GM19035 (cell line): ENCODE measurements at regions not wholly inside any gene's neighbourhood (a gene's known extent, or its start where the extent isn't known, plus 50 kb on each side); places are given as distances from the start of the nearest gene placed in this dataset.
A peak's percentile ranks its signal among the peaks of the same experiment; 100 is the strongest.

ENCODE experiments used
- ATAC-seq: cut with Tn5 transposase; IDR thresholded peaks from one replicate; pipeline ENCODE4 v1.9.1; 2021; ENCODE audit not compliant: unreplicated experiment

DNA sequence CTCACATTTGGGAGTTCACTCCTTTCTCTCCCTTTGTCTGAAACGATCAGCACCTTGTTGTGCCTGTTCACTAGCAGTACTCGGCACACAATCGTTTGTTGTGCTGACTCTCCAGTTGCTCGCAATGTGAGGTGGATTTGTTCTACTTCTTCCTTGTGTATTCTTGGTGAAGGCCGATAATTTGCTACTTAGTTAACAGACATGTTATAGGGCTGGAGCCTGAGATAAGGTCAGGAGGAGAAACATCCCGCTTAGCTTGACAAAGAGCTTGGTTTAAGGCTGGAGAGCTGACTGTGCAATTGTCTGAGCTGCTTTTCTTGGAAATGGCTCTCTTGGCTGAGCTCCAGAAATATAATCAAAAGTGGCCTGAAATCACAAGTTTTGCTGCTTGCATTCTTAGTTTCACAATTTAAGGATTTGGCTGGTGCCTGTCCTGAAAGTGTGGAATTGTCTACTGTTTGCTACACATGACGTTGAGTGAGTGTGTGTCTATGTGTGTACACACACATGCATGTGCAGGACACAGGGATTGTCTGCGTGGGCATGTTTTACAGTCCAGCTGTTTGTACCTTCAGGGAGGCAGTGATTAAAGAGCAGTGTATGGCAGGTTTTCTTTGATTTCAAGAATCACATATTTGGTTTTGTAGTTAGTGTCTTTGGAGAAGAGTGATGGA is 77.7 kb downstream of the ARF6 start:
- ATAC-seq, result peak; percentile 14

DNA sequence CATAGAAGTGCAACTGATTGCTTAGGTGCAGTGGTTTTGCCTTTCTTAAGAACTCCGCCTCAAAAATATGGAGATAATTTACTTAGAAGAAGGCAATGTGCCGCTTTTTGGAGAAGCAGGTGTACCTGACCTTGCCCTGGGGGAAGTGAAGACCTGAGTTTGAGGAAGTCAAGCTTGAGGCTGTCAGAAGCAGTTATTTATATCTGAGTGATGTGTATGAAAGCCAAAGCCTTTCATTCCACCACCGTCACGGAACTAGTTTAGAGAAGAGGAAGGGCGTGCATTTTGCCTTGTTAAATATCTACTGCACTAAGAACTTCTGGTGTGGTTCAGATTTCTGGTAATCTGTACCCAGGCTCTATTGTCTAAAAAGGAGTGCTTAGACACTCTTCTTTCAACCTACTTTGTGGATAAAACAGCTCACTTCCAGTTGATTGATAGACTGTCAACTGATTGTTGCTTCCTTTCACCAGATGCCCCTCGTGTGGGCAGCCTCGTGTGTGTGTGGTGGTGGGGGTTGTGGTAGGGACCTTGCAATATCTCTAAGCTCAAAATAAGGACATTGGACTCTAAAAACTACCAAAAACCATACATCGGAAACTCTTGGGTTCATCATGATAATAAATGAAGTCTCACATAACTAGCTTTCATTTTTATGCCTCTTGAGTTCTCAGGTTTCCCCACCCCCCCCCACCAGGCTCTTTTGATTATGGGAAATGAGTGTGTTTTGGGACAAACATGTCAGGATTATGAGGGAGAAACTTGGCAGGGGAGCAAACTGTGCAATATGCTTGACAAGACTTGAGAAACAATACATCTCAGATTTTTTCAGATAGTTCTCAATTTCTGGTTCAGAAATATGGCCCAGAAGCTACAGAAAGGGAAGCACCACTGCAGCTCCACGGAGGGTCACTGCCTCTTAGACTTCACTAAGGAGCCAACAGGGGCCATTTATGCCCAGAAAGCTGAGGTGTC is 78.6 kb downstream of the ARF6 start:
- peak; percentile 94 for ATAC-seq

DNA sequence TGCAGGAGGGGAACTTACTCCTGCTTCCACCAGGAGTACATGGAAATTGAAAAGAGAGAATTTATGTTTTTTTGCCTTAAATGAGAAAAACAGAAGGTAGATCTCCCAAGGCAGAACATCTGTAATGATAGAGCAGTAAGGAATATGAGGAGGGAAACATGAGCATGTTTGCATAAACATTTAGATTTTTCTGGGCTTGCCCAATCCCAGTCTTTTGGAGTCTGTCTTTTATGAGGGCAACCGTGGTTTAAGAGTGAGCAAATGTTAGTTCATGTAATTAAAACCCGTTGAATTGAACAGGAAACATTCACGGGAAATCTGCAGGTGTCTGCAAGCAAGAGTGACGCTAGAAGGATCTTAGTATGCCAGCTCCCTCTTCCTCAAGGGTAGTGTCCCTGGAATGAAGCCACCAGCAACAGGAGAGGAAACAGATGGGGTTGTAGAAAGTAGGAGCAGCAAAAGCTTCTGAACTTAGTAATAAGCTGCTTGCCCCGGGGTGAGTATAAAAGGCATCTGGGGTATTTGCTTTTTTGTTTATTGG is 79.3 kb downstream of the ARF6 start:
- ATAC-seq, result no peak

DNA sequence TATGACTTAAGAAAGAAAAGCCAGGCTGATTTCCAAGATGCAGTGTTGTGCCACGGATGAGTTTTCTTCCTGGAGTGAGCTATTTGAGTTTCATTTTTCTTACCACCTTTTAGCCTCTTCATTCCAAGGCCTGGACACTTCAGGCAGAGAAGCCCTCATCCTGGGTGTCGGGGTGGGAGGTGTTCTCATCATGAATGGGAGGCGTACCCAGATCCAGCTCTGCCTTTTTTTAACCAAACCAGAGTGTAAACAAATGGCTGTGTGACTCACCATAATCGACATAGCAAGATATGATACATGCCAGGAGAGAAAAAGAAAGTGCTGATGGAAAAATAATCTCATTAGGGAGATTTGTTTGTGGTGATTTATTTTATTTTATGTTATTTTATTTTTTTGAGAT is 79.9 kb downstream of the ARF6 start:
- ATAC-seq, result no peak

DNA sequence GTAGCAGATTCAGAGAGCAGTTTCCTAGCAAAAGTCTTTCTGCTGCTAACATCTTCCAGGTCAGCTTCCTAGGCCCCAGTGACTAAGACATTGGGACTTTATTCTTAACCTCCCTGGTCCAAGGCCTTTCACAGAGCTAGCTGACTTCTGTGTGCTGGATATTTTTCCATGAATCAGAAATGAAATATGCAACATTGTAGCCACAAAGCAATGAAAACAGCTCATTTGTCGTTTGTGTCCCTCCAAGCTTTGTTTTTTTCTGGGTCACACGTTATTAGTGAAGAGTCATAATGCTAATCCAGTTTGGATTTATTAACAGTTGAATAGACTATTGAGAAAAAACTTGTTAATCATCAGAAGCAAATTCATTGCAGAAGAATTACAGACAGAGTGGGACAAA is 82.4 kb downstream of the ARF6 start:
- no peak for ATAC-seq

DNA sequence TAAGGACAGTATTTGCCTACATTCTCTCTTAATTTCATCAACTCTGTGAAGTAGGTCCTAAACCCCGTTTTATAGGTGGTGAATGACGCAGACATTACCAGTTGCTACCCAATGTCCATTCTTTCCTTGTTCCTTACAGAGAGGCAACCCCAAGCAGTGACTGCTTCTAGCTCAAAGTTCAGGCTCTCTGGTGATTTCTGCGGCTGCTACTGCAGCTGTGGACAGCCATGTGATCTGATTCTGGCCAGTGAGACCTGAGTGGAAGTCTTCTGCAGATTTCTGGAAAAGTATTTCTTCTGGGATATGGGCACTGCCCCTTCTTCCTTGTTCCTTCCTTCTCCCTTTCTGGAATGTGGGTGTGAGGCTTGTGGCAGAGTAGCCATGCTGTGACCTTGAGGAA is 82.9 kb downstream of the ARF6 start:
- ATAC-seq, result no peak

DNA sequence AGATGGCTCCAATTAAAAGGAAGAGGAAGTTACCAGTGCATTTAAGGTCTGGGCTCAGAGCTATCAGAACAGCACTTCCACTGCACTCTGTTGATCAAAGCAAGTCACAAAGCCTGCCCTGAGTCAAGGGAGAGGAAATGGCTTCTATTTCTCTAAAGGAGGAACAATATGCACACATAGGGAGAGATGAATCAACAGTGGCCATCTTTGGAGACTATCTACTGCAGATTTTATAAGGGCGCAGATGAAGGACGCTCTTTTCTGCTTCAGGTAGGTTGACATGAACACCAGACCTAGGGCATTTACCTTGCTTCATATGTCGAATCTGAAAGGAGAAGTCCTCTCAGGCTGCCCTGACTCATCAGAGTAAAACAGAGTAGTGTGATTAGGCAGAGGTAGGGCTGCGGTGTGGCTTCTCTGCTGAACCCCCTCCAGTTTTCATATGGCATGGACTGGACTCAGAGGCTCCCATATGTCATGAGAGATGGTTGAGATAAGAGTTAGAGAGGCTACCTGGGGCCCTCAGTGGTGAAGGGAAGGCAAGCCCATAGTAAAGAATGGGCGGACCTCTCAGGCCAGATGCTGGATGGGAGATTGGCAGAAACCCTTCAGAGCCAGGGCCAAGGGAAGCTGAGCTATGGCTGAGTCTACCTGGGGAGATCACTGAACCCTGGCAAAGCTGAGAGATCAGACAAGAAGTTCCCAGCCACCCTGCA is 84.4 kb downstream of the ARF6 start:
- ATAC-seq, result peak; percentile 77

DNA sequence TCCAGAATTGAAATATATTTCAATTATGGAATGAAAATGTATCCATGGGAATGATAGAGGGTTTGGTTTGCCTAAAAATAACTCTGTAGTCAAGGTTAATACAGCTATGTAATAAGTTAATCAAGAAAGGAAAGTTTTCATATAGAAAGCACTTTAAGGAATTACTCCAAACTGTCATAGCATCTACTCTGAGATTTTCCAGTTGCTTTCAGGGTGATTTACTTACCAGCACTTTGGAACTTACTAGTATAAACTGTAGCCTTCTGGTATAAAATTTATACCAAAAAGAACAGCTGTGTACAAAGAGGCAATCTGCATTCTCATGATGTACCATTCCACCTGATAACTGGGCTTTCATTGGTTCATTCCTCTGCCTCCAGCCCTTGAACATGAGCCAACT is 87.1 kb downstream of the ARF6 start:
- no peak for ATAC-seq

DNA sequence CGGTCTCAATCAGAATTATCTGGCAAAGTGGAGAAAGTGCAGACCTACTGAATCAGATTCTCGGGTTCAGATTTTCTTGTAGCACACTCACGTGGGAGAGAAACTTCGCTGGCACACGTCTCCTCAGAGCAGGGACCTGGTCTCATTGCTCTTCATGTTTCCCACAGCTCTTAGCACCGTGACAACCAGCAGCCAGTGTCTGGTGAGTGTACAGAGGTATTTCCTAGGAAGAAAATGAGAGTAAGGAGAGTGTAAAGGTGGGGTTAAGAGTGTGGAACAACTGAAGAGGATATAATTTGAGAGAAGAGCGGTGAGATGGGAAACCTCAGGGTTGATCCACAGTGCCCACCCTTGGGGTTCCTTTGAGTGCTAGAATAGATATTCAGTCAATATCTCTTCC is 89.2 kb downstream of the ARF6 start:
- ATAC-seq, result no peak

DNA sequence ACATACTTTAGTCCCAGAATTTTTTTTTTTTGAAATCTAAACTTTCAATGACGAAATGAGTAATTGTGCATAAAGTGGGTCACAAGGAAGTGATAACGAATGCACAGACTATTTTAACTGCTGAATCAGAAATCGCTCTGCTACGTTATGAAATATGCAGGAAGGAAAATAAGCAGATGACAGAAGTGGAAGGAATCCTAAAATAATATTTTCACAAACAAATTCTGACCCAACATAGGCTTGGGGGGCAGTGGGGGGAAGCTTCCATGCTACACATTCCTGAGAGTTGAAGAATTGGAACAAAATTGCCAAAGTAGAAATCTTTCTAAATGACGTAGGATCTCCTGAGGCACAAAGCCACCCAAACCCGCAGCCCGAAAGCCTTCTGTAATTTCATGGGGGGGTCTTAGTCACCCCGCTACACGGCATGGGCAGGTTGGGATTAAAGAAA is 89.6 kb downstream of the ARF6 start:
- no peak for ATAC-seq

DNA sequence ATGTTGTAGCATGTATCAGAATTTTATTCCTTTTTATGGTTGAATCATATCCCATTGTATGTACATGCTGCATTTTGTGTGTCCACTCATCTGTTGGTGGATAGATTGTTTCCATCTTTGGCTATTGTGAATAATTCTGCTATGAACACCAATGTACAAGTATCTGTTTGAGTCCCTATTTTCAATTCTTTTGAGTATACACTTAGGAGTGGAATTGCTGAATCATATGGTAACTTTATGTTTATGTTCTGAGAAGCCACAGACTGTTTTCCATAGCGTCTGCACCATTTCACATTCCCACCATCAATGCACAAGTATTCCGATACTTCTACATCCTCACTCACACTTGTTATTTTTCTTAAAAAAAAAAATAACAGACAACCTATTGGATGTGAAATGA is 91.5 kb downstream of the ARF6 start:
- no peak for ATAC-seq

DNA sequence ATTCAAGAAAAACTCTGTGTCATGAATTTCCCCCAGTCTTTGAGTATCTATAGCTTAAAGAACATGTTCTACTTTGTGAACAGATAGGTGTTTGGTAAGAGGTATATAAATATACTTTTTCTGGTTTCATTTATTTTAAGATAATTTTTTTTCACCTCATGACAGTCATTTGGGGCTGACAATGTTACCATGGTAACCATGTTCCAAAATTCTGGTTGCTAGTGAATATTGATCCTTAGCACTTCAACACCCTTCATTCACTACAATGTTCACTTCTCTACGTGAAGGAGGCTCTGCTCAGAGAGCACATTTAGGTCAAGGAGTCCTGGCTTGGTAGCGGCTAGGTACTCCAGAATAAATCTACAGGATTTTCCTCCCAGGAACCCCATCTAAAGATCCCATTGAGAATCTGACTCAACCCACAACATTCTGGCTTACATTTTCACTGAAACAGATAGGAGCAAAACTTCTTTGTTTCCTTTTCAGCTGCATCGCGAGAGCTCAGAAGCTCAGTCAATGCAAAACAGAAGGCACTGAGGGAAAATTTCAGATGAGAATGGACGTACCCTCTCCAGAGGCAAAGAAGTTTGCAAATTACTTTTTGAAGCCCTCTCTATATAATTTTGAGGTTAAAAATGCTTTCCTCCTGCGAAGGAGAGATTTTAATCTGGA is 93.6 kb downstream of the ARF6 start:
- ATAC-seq, result no peak

DNA sequence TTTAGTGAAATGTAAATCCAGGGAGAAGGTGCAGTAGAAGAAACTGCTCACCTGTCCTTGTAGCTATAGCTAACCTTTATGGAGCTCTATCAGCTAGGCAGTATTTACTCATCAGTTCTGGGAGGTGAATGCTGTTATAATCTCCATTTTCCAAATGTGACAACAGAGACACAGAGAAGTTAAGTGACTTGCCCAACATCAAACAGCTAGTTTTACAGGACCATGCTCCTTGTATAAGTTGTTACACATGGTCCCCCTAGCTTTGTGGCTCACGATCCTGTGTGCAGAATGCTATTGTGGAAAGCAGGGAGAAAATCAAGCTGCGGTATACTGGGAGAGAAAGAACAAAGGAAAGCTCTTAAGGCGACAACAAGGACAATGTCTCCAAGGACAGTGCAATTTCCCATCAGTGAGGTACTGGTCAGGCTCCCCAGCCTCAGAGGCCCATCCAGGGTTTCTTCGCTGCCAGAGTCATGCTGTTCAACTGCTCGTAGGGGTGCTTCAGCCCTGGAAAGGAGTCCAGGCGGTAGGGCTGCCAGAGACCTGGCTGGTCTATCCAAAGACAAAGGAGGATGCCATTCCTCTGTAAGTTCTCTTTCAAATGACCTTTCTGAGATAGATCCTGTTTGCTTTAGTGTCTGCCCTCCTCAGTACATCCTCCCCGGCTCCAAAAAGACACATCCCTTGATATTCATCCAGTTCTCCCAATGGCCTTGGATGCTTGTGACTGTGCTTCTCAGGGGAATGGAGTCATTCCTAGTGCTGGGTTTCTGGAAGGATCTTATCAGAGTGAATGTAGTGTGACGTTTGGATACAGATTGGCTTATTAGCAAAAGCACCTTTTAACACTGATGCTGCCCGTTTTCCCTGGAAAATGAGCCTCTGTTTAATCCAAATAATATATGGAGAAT is 95.5 kb downstream of the ARF6 start:
- no peak for ATAC-seq

DNA sequence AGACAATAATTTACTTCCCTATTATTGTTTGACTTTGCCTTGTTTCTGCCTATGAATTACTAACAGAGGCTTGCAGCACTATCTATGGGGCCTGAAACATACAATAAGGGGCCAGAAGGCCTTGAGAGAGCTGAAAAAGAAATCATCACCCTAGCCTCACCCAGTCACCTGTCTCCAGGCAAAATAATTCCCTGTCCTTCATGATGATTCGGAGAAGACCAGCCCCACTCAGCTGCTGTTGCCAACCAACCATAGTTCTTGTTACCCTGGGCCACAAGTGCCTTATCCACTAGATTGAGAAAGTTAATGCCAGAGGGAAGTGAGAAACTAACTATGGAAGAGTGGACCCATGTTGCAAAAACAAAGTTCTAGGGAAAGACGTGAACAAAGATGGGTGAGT is 97.1 kb downstream of the ARF6 start:
- no peak for ATAC-seq

DNA sequence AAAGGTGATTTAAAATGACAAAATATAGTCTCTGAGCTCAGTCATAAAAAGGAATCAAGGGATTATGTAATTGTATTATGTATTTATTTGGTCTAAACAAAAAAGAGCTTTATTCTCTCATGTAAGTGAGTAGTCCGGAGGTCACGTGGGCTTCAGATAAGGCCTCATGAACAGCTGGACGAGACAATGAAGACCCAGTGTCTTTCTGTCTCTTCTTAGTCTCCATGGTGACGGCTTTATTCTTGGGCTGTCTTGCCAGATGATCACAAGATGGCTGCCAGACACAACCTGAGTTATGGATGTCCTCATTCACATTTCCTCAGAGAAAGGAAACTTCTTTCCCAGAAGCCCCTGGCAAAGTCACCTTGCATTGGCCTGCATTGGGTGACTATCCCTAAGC is 98.6 kb downstream of the ARF6 start:
- ATAC-seq, result no peak

DNA sequence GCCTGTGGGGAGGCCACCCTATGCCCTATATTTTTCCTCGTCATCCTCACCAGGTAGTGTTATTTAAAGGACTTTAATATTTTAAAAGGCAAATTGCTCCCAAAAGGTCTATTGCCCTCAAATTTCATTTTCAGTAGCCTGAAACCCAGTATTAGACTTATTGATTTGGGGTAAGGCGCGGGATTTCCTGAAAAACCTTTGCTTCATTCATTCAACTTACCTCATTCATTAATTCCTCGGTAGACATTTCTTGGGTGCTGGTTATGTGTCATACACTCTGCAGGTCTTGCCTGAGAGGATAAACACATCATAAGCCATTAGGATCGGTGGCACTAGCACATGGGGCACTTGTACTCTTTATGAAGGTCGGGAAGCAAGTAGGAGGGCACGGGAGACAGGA is 99.2 kb downstream of the ARF6 start:
- ATAC-seq, result no peak

DNA sequence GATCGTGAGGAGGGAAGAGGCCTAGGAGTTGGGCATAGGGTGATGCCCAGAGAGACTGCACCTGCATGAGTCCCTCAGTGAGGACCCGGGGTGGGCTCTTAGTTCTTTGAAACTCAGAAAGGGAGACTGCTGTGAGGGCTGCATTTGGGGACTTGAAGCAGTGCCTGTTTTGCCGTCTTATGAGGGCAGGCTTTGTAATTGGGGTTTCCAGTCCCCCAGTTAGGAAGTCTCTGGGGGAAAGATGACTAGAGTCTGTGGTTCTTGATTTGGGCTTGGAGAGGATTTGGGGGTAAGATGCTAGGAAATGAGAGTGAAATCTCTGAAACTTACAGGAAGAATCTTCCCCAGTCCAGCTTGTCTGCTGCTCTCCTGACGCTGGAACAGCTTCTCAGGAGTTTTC is 99.6 kb downstream of the ARF6 start:
- no peak for ATAC-seq

DNA sequence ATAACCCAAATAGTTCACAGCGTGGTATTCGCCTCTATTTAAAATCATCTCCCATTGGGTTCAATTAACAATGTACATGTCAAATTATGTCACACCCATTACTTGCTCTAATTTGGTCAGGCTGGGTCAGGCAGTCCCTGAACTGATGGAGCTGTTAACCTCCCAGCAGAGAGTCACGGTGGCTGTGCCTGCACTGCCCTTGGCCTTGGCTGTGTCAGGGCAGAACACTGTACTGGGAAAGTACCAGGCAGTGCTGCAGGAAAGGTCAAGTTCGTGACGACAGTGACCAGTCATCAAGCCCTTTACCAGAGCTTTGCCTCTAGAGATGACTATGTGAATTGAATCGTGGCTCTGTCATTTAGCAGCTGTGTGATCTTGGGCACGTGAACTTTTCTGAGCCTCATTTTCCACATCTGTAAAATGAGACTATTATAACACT is 100.0 kb downstream of the ARF6 start:
- ATAC-seq, result peak; percentile 93

DNA sequence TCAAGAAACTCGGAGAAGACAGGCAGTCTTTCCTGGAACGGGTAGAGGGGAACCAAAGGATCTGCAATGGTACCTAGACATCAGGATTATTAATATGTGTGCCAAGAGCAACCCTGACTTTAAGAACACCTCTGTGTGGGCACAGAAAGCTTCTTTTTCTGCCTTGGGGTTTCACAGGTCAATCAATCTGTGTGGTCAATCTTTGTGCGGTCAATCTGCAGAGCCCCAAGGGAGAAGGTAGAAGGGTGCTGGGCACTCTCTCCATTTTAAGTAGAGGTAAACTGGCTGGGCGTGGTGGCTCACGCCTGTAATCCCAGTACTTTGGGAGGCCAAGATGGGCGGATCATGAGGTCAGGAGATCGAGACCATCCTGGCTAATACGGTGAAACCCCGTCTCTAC is 100.7 kb downstream of the ARF6 start:
- no peak for ATAC-seq
